PC-9 (cell line): ENCODE measurements at regions not wholly inside any gene's neighbourhood (a gene's known extent, or its start where the extent isn't known, plus 50 kb on each side); places are given as distances from the start of the nearest gene placed in this dataset.

Experiments used
- BruUV-seq: library from RNA; stranded (reverse); fragments of 400-500 nt; replicated peaks from 2 replicates; lab custom pipeline; 2021; lab: Mats Ljungman, UMichigan
- CTCF ChIA-PET: fragments of 300-600 bp; sonication (Branson Sonifier 250); formaldehyde crosslinking; loops from one replicate; lab custom pipeline; 2022; ENCODE audit warnings: antibody characterized with exemption; lab: Charles Lee
- POLR2A ChIA-PET: fragments of 300-600 bp; sonication (Branson Sonifier 250); formaldehyde crosslinking; loops from one replicate; lab custom pipeline; 2022; ENCODE audit warnings: antibody characterized with exemption; ENCODE audit not compliant: unreplicated experiment; lab: Charles Lee
- DNase-seq, 2 experiments: peaks; one replicate each; pipeline versions ENCODE4 v3.0.0 to v3.0.0-alpha.2; 2015 to 2022; ENCODE audit warnings: mixed read lengths in 1 of 2
- H2AFZ ChIP-seq: fragments of 200-600 bp; sonication (generic); 2 replicates; pipeline ENCODE4 v1.8.1; 2017; ENCODE audit warnings: antibody characterized with exemption
- H3F3A ChIP-seq: fragments of 200-600 bp; sonication (generic); 2 replicates; pipeline ENCODE4 v1.8.1; 2017; ENCODE audit warnings: antibody characterized with exemption, mild to moderate bottlenecking, low read depth; ENCODE audit not compliant: insufficient read depth
- H3K27ac ChIP-seq: fragments of 200-600 bp; sonication (generic); 2 replicates; pipeline ENCODE4 v1.6.1; 2016; ENCODE audit warnings: mixed run types
- H3K27me3 ChIP-seq: fragments of 200-600 bp; sonication (generic); 2 replicates; pipeline ENCODE4 v1.6.1; 2016; ENCODE audit warnings: low read depth, mixed run types; ENCODE audit not compliant: insufficient read depth
- H3K36me3 ChIP-seq: fragments of 200-600 bp; sonication (generic); 2 replicates; pipeline ENCODE4 v1.6.1; 2016; ENCODE audit warnings: low read depth, mixed run types
- H3K4me1 ChIP-seq: fragments of 200-600 bp; sonication (generic); replicated peaks from 2 replicates; pipeline ENCODE4 v1.6.1; 2016; ENCODE audit warnings: mixed run types; ENCODE audit not compliant: insufficient read depth
- H3K4me2 ChIP-seq: fragments of 200-600 bp; sonication (generic); 2 replicates; pipeline ENCODE4 v1.6.1; 2017; ENCODE audit warnings: mixed run types
- H3K4me3 ChIP-seq: fragments of 200-600 bp; sonication (generic); 2 replicates; pipeline ENCODE4 v1.6.1; 2016; ENCODE audit warnings: mixed run types
- H3K79me2 ChIP-seq: fragments of 200-600 bp; sonication (generic); 2 replicates; pipeline ENCODE4 v1.6.1; 2017; ENCODE audit warnings: low read depth, mixed run types
- H3K9me2 ChIP-seq: fragments of 200-600 bp; sonication (generic); 2 replicates; pipeline ENCODE4 v1.8.1; 2017; ENCODE audit warnings: mild to moderate bottlenecking; ENCODE audit not compliant: insufficient read depth
- H3K9me3 ChIP-seq: fragments of 200-600 bp; sonication (generic); 2 replicates; pipeline ENCODE4 v1.8.1; 2016; ENCODE audit warnings: low read depth; ENCODE audit not compliant: insufficient read depth
- H4K20me1 ChIP-seq: fragments of 200-600 bp; sonication (generic); 2 replicates; pipeline ENCODE4 v1.8.1; 2017; ENCODE audit not compliant: insufficient read depth
- CTCF ChIP-seq: fragments of 200-600 bp; sonication (generic); conservative IDR thresholded peaks from 2 replicates; pipeline ENCODE4 v1.6.1; 2017; ENCODE audit warnings: mixed run types, antibody characterized with exemption, mild to moderate bottlenecking, moderate library complexity
- EZH2 ChIP-seq: fragments of 200-600 bp; sonication (generic); IDR thresholded peaks from 2 replicates; pipeline ENCODE4 v1.8.0; 2017; ENCODE audit warnings: antibody characterized with exemption, low read depth
- intact Hi-C: fragments of 100-400 bp; cut with micrococcal nuclease; formaldehyde crosslinking; loops from one replicate; pipeline ENCODE4 v1.10.0; 2022; ENCODE audit not compliant: unreplicated experiment

GRCh38 chr18:4751523-4751922 is 296.4 kb upstream of the DLGAP1 start:
- Histone ChIP-seq H3K36me3 (no peaks in the 10 kb centered on the region), H3K4me1 (no peaks in the 10 kb centered on the region), H3K27ac (no peak overlapping the region), H3K4me3 (no peak overlapping the region), H3K79me2 (no peaks in the 10 kb centered on the region), H3F3A (no peaks in the 10 kb centered on the region), H3K4me2 (no peak overlapping the region), H3K27me3 (no peaks in the 10 kb centered on the region), H2AFZ (no peak overlapping the region), H4K20me1 (no peaks in the 10 kb centered on the region), H3K9me2 (no peaks in the 10 kb centered on the region), H3K9me3 (no peaks in the 10 kb centered on the region)
- no peak for TF ChIP-seq EZH2
- TF ChIP-seq CTCF: no peak
- DNase-seq: no peak
- ChIA-PET POLR2A (no interaction called here), CTCF (no interaction called here)
- intact Hi-C loops: no loop called here
- no TSS peak for BruUV-seq

- no TSS peak for BruUV-seq
- H3K36me3 ChIP-seq: no peaks in the 10 kb centered on the region
- no peak overlapping the region for H3K27ac ChIP-seq
- H3K4me2 ChIP-seq: no peak overlapping the region
- no peaks in the 10 kb centered on the region for H3K79me2 ChIP-seq
- no peaks in the 10 kb centered on the region for H3K27me3 ChIP-seq
- no peak overlapping the region for H3K4me3 ChIP-seq
- intact Hi-C loops: no loop called here
- ChIA-PET CTCF (interaction anchor here (0.6 kb wide), 1 partner anchor 1389 kb away, joined by 6 read pairs; no protein-coding TSS in a partner anchor), POLR2A (no interaction called here)
- no peaks in the 10 kb centered on the region for H3K9me3 ChIP-seq
- H2AFZ ChIP-seq: no peak overlapping the region
- H4K20me1 ChIP-seq: no peaks in the 10 kb centered on the region
- no peaks in the 10 kb centered on the region for H3K4me1 ChIP-seq
- no peaks in the 10 kb centered on the region for H3K9me2 ChIP-seq
- DNase-seq: no peak
- TF ChIP-seq EZH2: no peak
- TF ChIP-seq CTCF: no peak
- H3F3A ChIP-seq: no peaks in the 10 kb centered on the region
These were observed 295.6 kb upstream of the DLGAP1 start for GRCh38 chr18:4750393-4751346.

DNA sequence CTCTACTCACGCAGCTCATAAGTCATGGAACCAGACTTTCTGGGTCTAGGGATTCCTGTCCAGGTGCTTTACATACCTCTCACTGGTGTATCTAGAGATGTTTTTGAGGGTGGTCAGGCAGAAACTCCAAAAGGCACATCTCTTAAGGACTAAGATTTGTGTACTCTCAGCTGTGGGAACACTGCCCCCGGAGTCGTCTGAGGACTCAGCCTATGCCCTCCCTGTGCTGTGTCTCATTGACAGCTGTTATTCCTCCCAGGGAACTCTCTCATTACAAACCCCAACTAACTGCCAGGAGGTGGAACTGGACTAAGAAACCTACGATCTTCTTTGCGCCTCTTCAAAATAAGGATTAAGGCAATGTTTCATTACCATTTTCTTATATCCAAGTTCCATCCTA is 293.9 kb upstream of the DLGAP1 start:
- DNase-seq: no peak
- Histone ChIP-seq H3K4me2 (no peak overlapping the region), H3K79me2 (no peaks in the 10 kb centered on the region), H3K4me1 (no peaks in the 10 kb centered on the region), H3K36me3 (no peaks in the 10 kb centered on the region), H3K9me3 (no peaks in the 10 kb centered on the region), H4K20me1 (no peaks in the 10 kb centered on the region), H3K4me3 (no peak overlapping the region), H3K27me3 (no peaks in the 10 kb centered on the region), H3K9me2 (no peaks in the 10 kb centered on the region), H2AFZ (no peak overlapping the region), H3F3A (no peaks in the 10 kb centered on the region), H3K27ac (no peak overlapping the region)
- ChIA-PET CTCF (no interaction called here), POLR2A (no interaction called here)
- no peak for TF ChIP-seq EZH2
- TF ChIP-seq CTCF: no peak
- intact Hi-C loops: no loop called here
- no TSS peak for BruUV-seq
